ENCODE measurements at regions not wholly inside any gene's neighbourhood (a gene's known extent, or its start where the extent isn't known, plus 50 kb on each side); places are given as distances from the start of the nearest gene placed in this dataset.
A peak's percentile ranks its signal among the peaks of the same experiment; 100 is the strongest.

- no peak for DNase-seq (ENCODE audit: low read depth in 4 of 4, low spot score in 3 of 4)
Observed at GRCh38 chr6:21981235-21981833, 315.5 kb downstream of the PRL start.

GRCh38 chr6:21984135-21984534 is 312.7 kb downstream of the PRL start:
- no peak for DNase-seq (ENCODE audit: low read depth in 4 of 4, low spot score in 3 of 4)

- no peak for DNase-seq (ENCODE audit: low read depth in 4 of 4, low spot score in 3 of 4)
Observed at GRCh38 chr6:21984561-21984960, 312.3 kb downstream of the PRL start.

GRCh38 chr6:21985904-21986303 is 310.9 kb downstream of the PRL start:
- DNase-seq (ENCODE audit: low read depth in 4 of 4, low spot score in 3 of 4): no peak

- no peak for DNase-seq (ENCODE audit: low read depth in 4 of 4, low spot score in 3 of 4)
Observed at GRCh38 chr6:21986703-21987102, 310.1 kb downstream of the PRL start.

- DNase-seq (ENCODE audit: low read depth in 4 of 4, low spot score in 3 of 4): peak; percentile 82 to 92 (median 88)
Observed at GRCh38 chr6:21987501-21987957, 309.3 kb downstream of the PRL start.

GRCh38 chr6:21990577-21990976 is 306.3 kb downstream of the PRL start:
- DNase-seq (ENCODE audit: low read depth in 4 of 4, low spot score in 3 of 4): no peak

GRCh38 chr6:21992178-21992967 is 304.5 kb downstream of the PRL start:
- no peak for DNase-seq (ENCODE audit: low read depth in 4 of 4, low spot score in 3 of 4)

- DNase-seq (ENCODE audit: low read depth in 4 of 4, low spot score in 3 of 4): no peak
Observed at GRCh38 chr6:21993841-21994240, 303.0 kb downstream of the PRL start.

GRCh38 chr6:21994821-21995220 is 302.0 kb downstream of the PRL start:
- no peak for DNase-seq (ENCODE audit: low read depth in 4 of 4, low spot score in 3 of 4)

GRCh38 chr6:21995318-21995717 is 301.5 kb downstream of the PRL start:
- no peak for DNase-seq (ENCODE audit: low read depth in 4 of 4, low spot score in 3 of 4)

GRCh38 chr6:21996425-21997118 is 300.3 kb downstream of the PRL start:
- no peak for DNase-seq (ENCODE audit: low read depth in 4 of 4, low spot score in 3 of 4)

- no peak for DNase-seq (ENCODE audit: low read depth in 4 of 4, low spot score in 3 of 4)
Observed at GRCh38 chr6:21997119-21998037, 299.5 kb downstream of the PRL start.

- no peak for DNase-seq (ENCODE audit: low read depth in 4 of 4, low spot score in 3 of 4)
Observed at GRCh38 chr6:21998582-21998981, 298.3 kb downstream of the PRL start.

- DNase-seq (ENCODE audit: low read depth in 4 of 4, low spot score in 3 of 4): no peak
Observed at GRCh38 chr6:21999012-21999528, 297.8 kb downstream of the PRL start.

- DNase-seq (ENCODE audit: low read depth in 4 of 4, low spot score in 3 of 4): no peak
Observed at GRCh38 chr6:21999741-22000140, 297.1 kb downstream of the PRL start.

- DNase-seq (ENCODE audit: low read depth in 4 of 4, low spot score in 3 of 4): no peak
Observed at GRCh38 chr6:22001396-22002027, 295.3 kb downstream of the PRL start.

- DNase-seq (ENCODE audit: low read depth in 4 of 4, low spot score in 3 of 4): no peak
Observed at GRCh38 chr6:22003287-22003686, 293.5 kb downstream of the PRL start.

GRCh38 chr6:22006795-22007194 is 290.0 kb downstream of the PRL start:
- no peak for DNase-seq (ENCODE audit: low read depth in 4 of 4, low spot score in 3 of 4)

GRCh38 chr6:22007469-22007868 is 289.4 kb downstream of the PRL start:
- no peak for DNase-seq (ENCODE audit: low read depth in 4 of 4, low spot score in 3 of 4)

Measured in right renal pelvis (tissue), 4 donors.